ENCODE measurements at regions not wholly inside any gene's neighbourhood (a gene's known extent, or its start where the extent isn't known, plus 50 kb on each side); places are given as distances from the start of the nearest gene placed in this dataset.

- Histone ChIP-seq H3K4me3 (ENCODE audit: low read length in 2 of 2) (no peak overlapping the region), H3K4me1 (ENCODE audit: control insufficient read depth in 2 of 2, insufficient read depth in 2 of 2, low read length in 2 of 2) (peaks cover 0 to 3% of the 10 kb centered on the region in 2 donors), H3K27me3 (ENCODE audit: control insufficient read depth in 2 of 2, insufficient read depth in 2 of 2, low read length in 2 of 2) (no peaks in the 10 kb centered on the region), H3K27ac (ENCODE audit: low read depth in 2 of 2, low read length in 2 of 2) (no peak overlapping the region), H3K9ac (ENCODE audit: low read depth in 1 of 2, low read length in 2 of 2) (no peak overlapping the region), H3K36me3 (ENCODE audit: control insufficient read depth in 2 of 2, insufficient read depth in 2 of 2, low read length in 2 of 2) (no peaks in the 10 kb centered on the region), H3K9me3 (ENCODE audit: control insufficient read depth in 2 of 2, low read length in 2 of 2) (no peaks in the 10 kb centered on the region)
Observed at GRCh38 chr6:165883851-165884640, 221.0 kb upstream of the PDE10A start.

DNA sequence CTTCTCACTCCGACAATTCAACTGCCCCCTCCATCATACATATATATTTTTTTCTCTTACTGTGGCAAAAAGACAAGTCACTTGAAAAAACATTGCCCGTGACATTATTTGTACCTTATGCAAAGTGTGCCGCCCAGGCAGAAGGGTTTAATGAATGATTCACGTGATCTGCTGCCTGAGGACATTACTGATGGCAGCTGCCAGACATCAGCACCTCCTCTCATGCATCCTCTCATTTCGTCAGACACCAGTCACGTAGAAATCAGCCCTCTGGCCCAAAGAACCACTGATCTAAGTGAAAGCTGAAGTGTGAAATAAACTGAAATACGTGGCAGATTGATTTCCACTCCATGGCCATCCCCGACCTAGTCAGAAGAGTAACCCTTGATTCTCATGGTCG, 218.8 kb upstream of the PDE10A start:
- Histone ChIP-seq H3K27ac (ENCODE audit: low read depth in 2 of 2, low read length in 2 of 2) (no peak overlapping the region), H3K27me3 (ENCODE audit: control insufficient read depth in 2 of 2, insufficient read depth in 2 of 2, low read length in 2 of 2) (peaks cover 0 to 4% of the 10 kb centered on the region in 2 donors), H3K9ac (ENCODE audit: low read depth in 1 of 2, low read length in 2 of 2) (no peak overlapping the region)

GRCh38 chr6:165880686-165881085, 217.6 kb upstream of the PDE10A start:
- peaks cover 0 to 4% of the 10 kb centered on the region in 2 donors for H3K27me3 ChIP-seq (ENCODE audit: control insufficient read depth in 2 of 2, insufficient read depth in 2 of 2, low read length in 2 of 2)
- H3K9ac ChIP-seq (ENCODE audit: low read depth in 1 of 2, low read length in 2 of 2) = no peak overlapping the region
- H3K4me1 ChIP-seq (ENCODE audit: control insufficient read depth in 2 of 2, insufficient read depth in 2 of 2, low read length in 2 of 2) = peaks cover 0 to 3% of the 10 kb centered on the region in 2 donors
- no peaks in the 10 kb centered on the region for H3K36me3 ChIP-seq (ENCODE audit: control insufficient read depth in 2 of 2, insufficient read depth in 2 of 2, low read length in 2 of 2)
- no peak overlapping the region for H3K27ac ChIP-seq (ENCODE audit: low read depth in 2 of 2, low read length in 2 of 2)
- no peak overlapping the region for H3K4me3 ChIP-seq (ENCODE audit: low read length in 2 of 2)
- no peaks in the 10 kb centered on the region for H3K9me3 ChIP-seq (ENCODE audit: control insufficient read depth in 2 of 2, low read length in 2 of 2)

More for the DNA sequence above, 218.8 kb upstream of the PDE10A start:
- no peaks in the 10 kb centered on the region for H3K9me3 ChIP-seq (ENCODE audit: control insufficient read depth in 2 of 2, low read length in 2 of 2)
- H3K4me1 ChIP-seq (ENCODE audit: control insufficient read depth in 2 of 2, insufficient read depth in 2 of 2, low read length in 2 of 2) = peaks cover 0 to 3% of the 10 kb centered on the region in 2 donors
- no peaks in the 10 kb centered on the region for H3K36me3 ChIP-seq (ENCODE audit: control insufficient read depth in 2 of 2, insufficient read depth in 2 of 2, low read length in 2 of 2)
- H3K4me3 ChIP-seq (ENCODE audit: low read length in 2 of 2) = no peak overlapping the region

DNA sequence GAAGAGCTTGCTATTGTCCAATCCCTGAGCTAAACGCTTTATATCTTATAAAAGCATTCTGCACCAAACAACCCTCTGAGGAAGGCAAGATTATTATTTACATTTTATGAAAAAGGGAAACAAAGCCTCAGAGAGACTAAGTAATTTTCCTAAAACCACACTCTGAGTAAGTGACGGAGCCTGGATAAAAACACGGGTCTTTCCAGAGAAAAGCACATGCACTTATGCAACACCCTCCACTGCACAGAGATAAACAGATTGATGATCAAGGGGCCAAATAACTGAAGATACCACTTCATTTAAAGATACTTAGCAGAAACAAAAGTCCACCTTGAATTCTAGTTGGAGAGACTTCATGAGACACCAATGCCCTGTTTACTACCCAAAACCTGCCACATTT, 214.7 kb upstream of the PDE10A start:
- Histone ChIP-seq H3K36me3 (ENCODE audit: control insufficient read depth in 2 of 2, insufficient read depth in 2 of 2, low read length in 2 of 2) (no peaks in the 10 kb centered on the region), H3K4me1 (ENCODE audit: control insufficient read depth in 2 of 2, insufficient read depth in 2 of 2, low read length in 2 of 2) (no peaks in the 10 kb centered on the region), H3K27me3 (ENCODE audit: control insufficient read depth in 2 of 2, insufficient read depth in 2 of 2, low read length in 2 of 2) (peaks cover 0 to 9% of the 10 kb centered on the region in 2 donors), H3K9me3 (ENCODE audit: control insufficient read depth in 2 of 2, low read length in 2 of 2) (no peaks in the 10 kb centered on the region), H3K4me3 (ENCODE audit: low read length in 2 of 2) (no peak overlapping the region), H3K27ac (ENCODE audit: low read depth in 2 of 2, low read length in 2 of 2) (no peak overlapping the region), H3K9ac (ENCODE audit: low read depth in 1 of 2, low read length in 2 of 2) (no peak overlapping the region)

DNA sequence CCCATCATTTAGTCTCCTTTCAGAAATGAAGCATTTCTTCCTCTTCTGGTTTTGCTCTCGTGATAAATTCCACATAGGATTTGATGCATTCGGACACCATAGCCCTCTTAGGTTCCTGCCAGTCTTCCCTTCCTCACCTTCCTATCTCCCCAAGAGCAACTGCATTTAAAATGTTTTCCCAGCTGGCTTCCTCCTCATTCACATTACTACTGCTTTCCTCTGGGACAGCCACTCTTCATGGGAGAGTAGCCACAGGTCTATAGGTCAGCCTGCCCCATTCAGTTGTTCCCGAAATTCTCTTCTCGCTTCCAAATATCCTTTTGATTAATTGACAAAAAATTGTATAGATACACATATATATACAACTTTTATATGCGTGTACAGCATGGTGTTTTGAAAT, 214.2 kb upstream of the PDE10A start:
- no peak overlapping the region for H3K4me3 ChIP-seq (ENCODE audit: low read length in 2 of 2)
- H3K27me3 ChIP-seq (ENCODE audit: control insufficient read depth in 2 of 2, insufficient read depth in 2 of 2, low read length in 2 of 2) = peaks cover 0 to 9% of the 10 kb centered on the region in 2 donors
- no peaks in the 10 kb centered on the region for H3K9me3 ChIP-seq (ENCODE audit: control insufficient read depth in 2 of 2, low read length in 2 of 2)
- H3K4me1 ChIP-seq (ENCODE audit: control insufficient read depth in 2 of 2, insufficient read depth in 2 of 2, low read length in 2 of 2) = no peaks in the 10 kb centered on the region
- no peaks in the 10 kb centered on the region for H3K36me3 ChIP-seq (ENCODE audit: control insufficient read depth in 2 of 2, insufficient read depth in 2 of 2, low read length in 2 of 2)
- H3K9ac ChIP-seq (ENCODE audit: low read depth in 1 of 2, low read length in 2 of 2) = no peak overlapping the region
- H3K27ac ChIP-seq (ENCODE audit: low read depth in 2 of 2, low read length in 2 of 2) = no peak overlapping the region

GRCh38 chr6:165876588-165876987, 213.5 kb upstream of the PDE10A start:
- peaks cover 0 to 9% of the 10 kb centered on the region in 2 donors for H3K27me3 ChIP-seq (ENCODE audit: control insufficient read depth in 2 of 2, insufficient read depth in 2 of 2, low read length in 2 of 2)
- no peaks in the 10 kb centered on the region for H3K4me1 ChIP-seq (ENCODE audit: control insufficient read depth in 2 of 2, insufficient read depth in 2 of 2, low read length in 2 of 2)
- no peak overlapping the region for H3K27ac ChIP-seq (ENCODE audit: low read depth in 2 of 2, low read length in 2 of 2)
- H3K9me3 ChIP-seq (ENCODE audit: control insufficient read depth in 2 of 2, low read length in 2 of 2) = no peaks in the 10 kb centered on the region
- no peak overlapping the region for H3K9ac ChIP-seq (ENCODE audit: low read depth in 1 of 2, low read length in 2 of 2)
- H3K4me3 ChIP-seq (ENCODE audit: low read length in 2 of 2) = no peak overlapping the region
- H3K36me3 ChIP-seq (ENCODE audit: control insufficient read depth in 2 of 2, insufficient read depth in 2 of 2, low read length in 2 of 2) = no peaks in the 10 kb centered on the region

DNA sequence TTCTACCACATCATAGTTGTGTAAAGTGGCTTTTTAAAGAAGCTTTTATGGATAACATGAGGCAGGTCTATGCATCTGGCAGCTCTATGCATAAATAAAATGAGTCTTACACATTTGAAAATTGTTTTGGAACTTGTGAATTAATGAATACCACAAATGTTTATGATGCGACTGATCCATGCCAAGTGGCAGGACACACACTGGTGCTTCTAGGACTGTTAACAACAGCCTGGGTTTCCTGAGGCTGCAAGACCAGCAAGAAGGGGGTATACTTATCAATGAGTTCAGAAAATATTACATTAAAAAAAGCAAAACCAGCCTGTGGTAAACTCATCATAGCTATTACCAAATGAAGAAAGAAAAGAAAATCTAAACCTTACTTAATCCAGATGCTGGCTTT, 212.9 kb upstream of the PDE10A start:
- H3K9ac ChIP-seq (ENCODE audit: low read depth in 1 of 2, low read length in 2 of 2) = no peak overlapping the region
- no peaks in the 10 kb centered on the region for H3K36me3 ChIP-seq (ENCODE audit: control insufficient read depth in 2 of 2, insufficient read depth in 2 of 2, low read length in 2 of 2)
- H3K27me3 ChIP-seq (ENCODE audit: control insufficient read depth in 2 of 2, insufficient read depth in 2 of 2, low read length in 2 of 2) = peaks cover 0 to 9% of the 10 kb centered on the region in 2 donors
- H3K27ac ChIP-seq (ENCODE audit: low read depth in 2 of 2, low read length in 2 of 2) = no peak overlapping the region
- no peak overlapping the region for H3K4me3 ChIP-seq (ENCODE audit: low read length in 2 of 2)
- H3K4me1 ChIP-seq (ENCODE audit: control insufficient read depth in 2 of 2, insufficient read depth in 2 of 2, low read length in 2 of 2) = no peaks in the 10 kb centered on the region
- no peaks in the 10 kb centered on the region for H3K9me3 ChIP-seq (ENCODE audit: control insufficient read depth in 2 of 2, low read length in 2 of 2)

DNA sequence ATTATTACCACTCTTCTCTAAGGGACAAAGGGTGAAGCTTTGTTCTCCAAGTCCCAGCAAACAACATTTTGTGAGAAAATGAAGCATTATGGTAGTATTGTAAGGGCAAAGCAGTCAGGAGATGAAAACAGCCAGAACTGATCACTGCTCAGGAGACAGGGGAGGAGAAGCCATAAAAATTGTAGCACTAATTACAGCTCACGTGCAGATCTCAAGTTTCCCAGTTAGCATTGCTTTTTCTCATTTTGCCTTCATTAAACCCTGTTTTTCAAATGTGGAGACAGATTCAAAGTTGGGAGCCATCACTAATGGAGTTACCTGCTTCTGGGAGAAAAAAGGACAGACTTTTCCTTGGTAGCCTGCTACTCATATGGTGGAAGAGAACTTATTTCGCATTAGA, 210.9 kb upstream of the PDE10A start:
- H3K27me3 ChIP-seq (ENCODE audit: control insufficient read depth in 2 of 2, insufficient read depth in 2 of 2, low read length in 2 of 2) = peaks cover 0 to 9% of the 10 kb centered on the region in 2 donors
- H3K9ac ChIP-seq (ENCODE audit: low read depth in 1 of 2, low read length in 2 of 2) = no peak overlapping the region
- H3K4me3 ChIP-seq (ENCODE audit: low read length in 2 of 2) = no peak overlapping the region
- no peaks in the 10 kb centered on the region for H3K36me3 ChIP-seq (ENCODE audit: control insufficient read depth in 2 of 2, insufficient read depth in 2 of 2, low read length in 2 of 2)
- no peaks in the 10 kb centered on the region for H3K4me1 ChIP-seq (ENCODE audit: control insufficient read depth in 2 of 2, insufficient read depth in 2 of 2, low read length in 2 of 2)
- no peak overlapping the region for H3K27ac ChIP-seq (ENCODE audit: low read depth in 2 of 2, low read length in 2 of 2)
- H3K9me3 ChIP-seq (ENCODE audit: control insufficient read depth in 2 of 2, low read length in 2 of 2) = peaks cover 0 to 3% of the 10 kb centered on the region in 2 donors

GRCh38 chr6:165872811-165873210, 209.8 kb upstream of the PDE10A start:
- Histone ChIP-seq H3K9ac (ENCODE audit: low read depth in 1 of 2, low read length in 2 of 2) (no peak overlapping the region), H3K27me3 (ENCODE audit: control insufficient read depth in 2 of 2, insufficient read depth in 2 of 2, low read length in 2 of 2) (peaks cover 0 to 6% of the 10 kb centered on the region in 2 donors), H3K9me3 (ENCODE audit: control insufficient read depth in 2 of 2, low read length in 2 of 2) (peaks cover 0 to 3% of the 10 kb centered on the region in 2 donors), H3K4me1 (ENCODE audit: control insufficient read depth in 2 of 2, insufficient read depth in 2 of 2, low read length in 2 of 2) (no peaks in the 10 kb centered on the region), H3K4me3 (ENCODE audit: low read length in 2 of 2) (no peak overlapping the region), H3K27ac (ENCODE audit: low read depth in 2 of 2, low read length in 2 of 2) (no peak overlapping the region), H3K36me3 (ENCODE audit: control insufficient read depth in 2 of 2, insufficient read depth in 2 of 2, low read length in 2 of 2) (no peaks in the 10 kb centered on the region)

- Histone ChIP-seq H3K36me3 (ENCODE audit: control insufficient read depth in 2 of 2, insufficient read depth in 2 of 2, low read length in 2 of 2) (no peaks in the 10 kb centered on the region), H3K9ac (ENCODE audit: low read depth in 1 of 2, low read length in 2 of 2) (no peak overlapping the region), H3K4me3 (ENCODE audit: low read length in 2 of 2) (no peak overlapping the region), H3K27ac (ENCODE audit: low read depth in 2 of 2, low read length in 2 of 2) (no peak overlapping the region), H3K27me3 (ENCODE audit: control insufficient read depth in 2 of 2, insufficient read depth in 2 of 2, low read length in 2 of 2) (peaks cover 0 to 6% of the 10 kb centered on the region in 2 donors), H3K9me3 (ENCODE audit: control insufficient read depth in 2 of 2, low read length in 2 of 2) (peaks cover 0 to 3% of the 10 kb centered on the region in 2 donors), H3K4me1 (ENCODE audit: control insufficient read depth in 2 of 2, insufficient read depth in 2 of 2, low read length in 2 of 2) (no peaks in the 10 kb centered on the region)
Observed at GRCh38 chr6:165872311-165872710, 209.3 kb upstream of the PDE10A start.

Data from mucosa of rectum (tissue), 2 donors.